Tibial nerve (tissue), 4 donors: ENCODE measurements at regions not wholly inside any gene's neighbourhood (a gene's known extent, or its start where the extent isn't known, plus 50 kb on each side); places are given as distances from the start of the nearest gene placed in this dataset.

Source experiments
- DNase-seq, 2 donors: peaks; one replicate each; pipeline ENCODE4 v3.0.0-alpha.2; 2019; ENCODE audit warnings: low spot score in 2 of 2
- H3K27ac ChIP-seq, 4 donors: fragments of 200-600 bp; sonication (generic) in 3 of 4; one replicate each; pipeline ENCODE4 v1.5.1; 2017 to 2019; ENCODE audit warnings: mild to moderate bottlenecking in 1 of 4
- H3K27me3 ChIP-seq, 2 donors: fragments of 200-600 bp; sonication (generic) in 1 of 2; one replicate each; pipeline versions ENCODE4 v1.5.1 to v1.6.0; 2017 to 2019
- H3K36me3 ChIP-seq, 3 donors: fragments of 200-600 bp; sonication (generic); one replicate each; pipeline ENCODE4 v1.5.1; 2018 to 2019
- H3K4me1 ChIP-seq, 4 donors: fragments of 200-600 bp; sonication (generic) in 3 of 4; one replicate each; pipeline ENCODE4 v1.5.1; 2017 to 2019
- H3K4me3 ChIP-seq, 4 donors: fragments of 200-600 bp; sonication (generic) in 3 of 4; one replicate each; pipeline ENCODE4 v1.5.1; 2017 to 2019; ENCODE audit warnings: mild to moderate bottlenecking in 1 of 4, moderate library complexity in 1 of 4
- H3K9me3 ChIP-seq, 4 donors: fragments of 200-600 bp; sonication (generic) in 3 of 4; one replicate each; pipeline ENCODE4 v1.5.1; 2017 to 2019
- CTCF ChIP-seq, 5 experiments: fragments of 200-600 bp in 3 of 5; fragments of 450-650 bp in 2 of 5; sonication (generic) in 3 of 5; IDR thresholded peaks; one replicate each; pipeline ENCODE4 v1.5.1; 2016 to 2019; ENCODE audit warnings: antibody characterized with exemption in 5 of 5, mild to moderate bottlenecking in 3 of 5, moderate library complexity in 2 of 5
- EP300 ChIP-seq, 2 donors: sonication (generic); formaldehyde crosslinking; IDR thresholded peaks; one replicate each; pipeline ENCODE4 v1.6.1; 2017; ENCODE audit warnings: antibody characterized with exemption in 2 of 2, mild to moderate bottlenecking in 1 of 2
- POLR2A ChIP-seq, 2 donors: fragments of 450-650 bp; IDR thresholded peaks; one replicate each; pipeline ENCODE4 v1.6.1; 2017; ENCODE audit warnings: antibody characterized with exemption in 2 of 2, mild to moderate bottlenecking in 2 of 2, moderate library complexity in 2 of 2
- WGBS, 2 donors: methylation state at CpG; one replicate each; pipeline ENCODE4 v1.1.5; 2018; 5-methylcytosine and 5-hydroxymethylcytosine counted together

DNA sequence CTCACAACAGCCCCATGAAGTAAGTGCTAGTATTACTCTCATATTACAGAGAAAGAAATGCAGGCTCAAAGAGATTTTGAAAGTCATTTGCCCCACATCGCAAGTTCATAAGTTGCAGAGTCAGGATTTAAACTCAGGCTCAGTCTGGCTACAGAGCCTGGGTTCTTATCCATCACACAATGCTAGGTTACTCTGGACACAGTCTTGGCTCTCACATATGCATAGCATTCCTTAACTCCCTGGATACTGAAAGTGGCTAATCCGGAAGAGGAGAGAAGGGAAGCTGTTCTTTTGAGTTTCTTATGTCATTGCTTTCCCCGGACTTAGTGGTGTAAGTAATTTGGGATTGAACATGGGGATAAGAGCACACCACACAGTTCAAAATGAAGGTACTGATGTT is 357.4 kb upstream of the PLXNA2 start:
- no peak overlapping the region for H3K4me3 ChIP-seq
- no peaks in the 10 kb centered on the region for H3K4me1 ChIP-seq
- H3K27ac ChIP-seq: no peak overlapping the region
- TF ChIP-seq EP300 (IDR thresholded peaks at IDR 0.05) (no peak), CTCF (IDR thresholded peaks at IDR 0.05) (no peak), POLR2A (IDR thresholded peaks at IDR 0.05) (no peak)
- H3K27me3 ChIP-seq: no peaks in the 10 kb centered on the region
- DNase-seq: no peak
- WGBS, 2 donors: 24 to 42% methylated on average over 3 of the region's 3 CpGs
- no peaks in the 10 kb centered on the region for H3K9me3 ChIP-seq
- no peaks in the 10 kb centered on the region for H3K36me3 ChIP-seq

- H3K4me1 ChIP-seq: no peaks in the 10 kb centered on the region
- no peaks in the 10 kb centered on the region for H3K27me3 ChIP-seq
- no peak overlapping the region for H3K27ac ChIP-seq
- no peak for TF ChIP-seq EP300 (IDR thresholded peaks at IDR 0.05)
- no peak for TF ChIP-seq POLR2A (IDR thresholded peaks at IDR 0.05)
- TF ChIP-seq CTCF (IDR thresholded peaks at IDR 0.05): no peak
- no peak overlapping the region for H3K4me3 ChIP-seq
- no peaks in the 10 kb centered on the region for H3K36me3 ChIP-seq
- H3K9me3 ChIP-seq: no peaks in the 10 kb centered on the region
- DNase-seq: no peak
- WGBS, 2 donors: 48 to 75% methylated on average over 2 of the region's 2 CpGs
Observed at GRCh38 chr1:208603721-208604120, 359.5 kb upstream of the PLXNA2 start.

GRCh38 chr1:208604295-208604694 is 360.1 kb upstream of the PLXNA2 start:
- 61 to 65% methylated on average over 4 of the region's 4 CpGs for WGBS, 2 donors
- H3K4me1 ChIP-seq: no peaks in the 10 kb centered on the region
- no peaks in the 10 kb centered on the region for H3K27me3 ChIP-seq
- H3K4me3 ChIP-seq: no peak overlapping the region
- no peak for TF ChIP-seq CTCF (IDR thresholded peaks at IDR 0.05)
- TF ChIP-seq EP300 (IDR thresholded peaks at IDR 0.05): no peak
- no peak for TF ChIP-seq POLR2A (IDR thresholded peaks at IDR 0.05)
- H3K36me3 ChIP-seq: no peaks in the 10 kb centered on the region
- H3K27ac ChIP-seq: no peak overlapping the region
- no peaks in the 10 kb centered on the region for H3K9me3 ChIP-seq
- no peak for DNase-seq

- no peaks in the 10 kb centered on the region for H3K27me3 ChIP-seq
- H3K36me3 ChIP-seq: no peaks in the 10 kb centered on the region
- H3K27ac ChIP-seq: no peak overlapping the region
- no peak for DNase-seq
- no peak for TF ChIP-seq CTCF (IDR thresholded peaks at IDR 0.05)
- TF ChIP-seq EP300 (IDR thresholded peaks at IDR 0.05): no peak
- TF ChIP-seq POLR2A (IDR thresholded peaks at IDR 0.05): no peak
- H3K9me3 ChIP-seq: no peaks in the 10 kb centered on the region
- 43 to 50% methylated on average over 3 of the region's 3 CpGs for WGBS, 2 donors
- H3K4me3 ChIP-seq: no peak overlapping the region
- H3K4me1 ChIP-seq: no peaks in the 10 kb centered on the region
Observed at GRCh38 chr1:208606959-208607358, 362.8 kb upstream of the PLXNA2 start.

- TF ChIP-seq EP300 (IDR thresholded peaks at IDR 0.05) (no peak), POLR2A (IDR thresholded peaks at IDR 0.05) (no peak), CTCF (IDR thresholded peaks at IDR 0.05) (no peak)
- H3K36me3 ChIP-seq: no peaks in the 10 kb centered on the region
- no peak for DNase-seq
- H3K9me3 ChIP-seq: no peaks in the 10 kb centered on the region
- WGBS, 2 donors: 67 to 74% methylated on average over 1 of the region's 1 CpG
- no peak overlapping the region for H3K4me3 ChIP-seq
- no peaks in the 10 kb centered on the region for H3K27me3 ChIP-seq
- no peaks in the 10 kb centered on the region for H3K4me1 ChIP-seq
- H3K27ac ChIP-seq: no peak overlapping the region
Observed at GRCh38 chr1:208607616-208608015, 363.4 kb upstream of the PLXNA2 start.
